Suprapubic skin (tissue), 4 donors: ENCODE measurements at regions not wholly inside any gene's neighbourhood (a gene's known extent, or its start where the extent isn't known, plus 50 kb on each side); places are given as distances from the start of the nearest gene placed in this dataset.
"Not testable (repeated sequence)": the region's sequence is repeated elsewhere in the genome, so short reads cannot be mapped to it uniquely, and the experiment has no call there.

Experiments used
- DNase-seq, 2 donors: peaks; one replicate each; pipeline ENCODE4 v3.0.0-alpha.2; 2019; ENCODE audit warnings: low spot score in 2 of 2
- H3K27ac ChIP-seq: fragments of 200-600 bp; sonication (generic); one replicate; pipeline ENCODE4 v1.5.1; 2019
- H3K27me3 ChIP-seq: fragments of 200-600 bp; sonication (generic); one replicate; pipeline ENCODE4 v1.5.1; 2019
- H3K36me3 ChIP-seq: fragments of 200-600 bp; sonication (generic); one replicate; pipeline ENCODE4 v1.5.1; 2019
- H3K4me1 ChIP-seq: fragments of 200-600 bp; sonication (generic); one replicate; pipeline ENCODE4 v1.5.1; 2019
- H3K4me3 ChIP-seq: fragments of 200-600 bp; sonication (generic); one replicate; pipeline ENCODE4 v1.5.1; 2019; ENCODE audit warnings: mild to moderate bottlenecking
- H3K9me3 ChIP-seq: fragments of 200-600 bp; sonication (generic); one replicate; pipeline ENCODE4 v1.5.1; 2019
- CTCF ChIP-seq, 2 donors: fragments of 200-600 bp in 1 of 2; fragments of 450-650 bp in 1 of 2; sonication (generic) in 1 of 2; IDR thresholded peaks; one replicate each; pipeline ENCODE4 v1.5.1; 2016 to 2019; ENCODE audit warnings: antibody characterized with exemption in 2 of 2, mild to moderate bottlenecking in 1 of 2, moderate library complexity in 1 of 2
- EP300 ChIP-seq: sonication (generic); formaldehyde crosslinking; IDR thresholded peaks from one replicate; pipeline ENCODE4 v1.6.1; 2017; ENCODE audit warnings: antibody characterized with exemption
- POLR2A ChIP-seq, 2 donors: fragments of 450-650 bp; IDR thresholded peaks; one replicate each; pipeline ENCODE4 v1.6.1; 2017; ENCODE audit warnings: antibody characterized with exemption in 2 of 2, mild to moderate bottlenecking in 2 of 2, moderate library complexity in 2 of 2
- POLR2AphosphoS5 ChIP-seq, 3 donors: sonication (generic); formaldehyde crosslinking; IDR thresholded peaks; one replicate each; pipeline ENCODE4 v1.6.1; 2017; ENCODE audit warnings: antibody characterized with exemption in 3 of 3
- WGBS: methylation state at CpG from one replicate; pipeline ENCODE4 v1.1.5; 2018; 5-methylcytosine and 5-hydroxymethylcytosine counted together

- H3K27ac ChIP-seq: no peak overlapping the region
- no peak for DNase-seq
- H3K27me3 ChIP-seq: no peaks in the 10 kb centered on the region
- TF ChIP-seq CTCF (IDR thresholded peaks at IDR 0.05) (no peak), POLR2AphosphoS5 (IDR thresholded peaks at IDR 0.05) (no peak), EP300 (no peak), POLR2A (IDR thresholded peaks at IDR 0.05) (no peak)
- WGBS: 89% methylated on average over 2 of the region's 2 CpGs
- no peaks in the 10 kb centered on the region for H3K9me3 ChIP-seq
- H3K36me3 ChIP-seq: no peaks in the 10 kb centered on the region
- no peak overlapping the region for H3K4me3 ChIP-seq
- no peaks in the 10 kb centered on the region for H3K4me1 ChIP-seq
These were observed 544.3 kb upstream of the ARRDC3 start for GRCh38 chr5:91927439-91927838.

- H3K4me1 ChIP-seq: no peaks in the 10 kb centered on the region
- no peaks in the 10 kb centered on the region for H3K9me3 ChIP-seq
- WGBS: 80% methylated on average over 1 of the region's 1 CpG
- no peak for DNase-seq
- TF ChIP-seq EP300: no peak
- no peak for TF ChIP-seq POLR2A (IDR thresholded peaks at IDR 0.05)
- no peak for TF ChIP-seq CTCF (IDR thresholded peaks at IDR 0.05)
- no peak for TF ChIP-seq POLR2AphosphoS5 (IDR thresholded peaks at IDR 0.05)
- H3K36me3 ChIP-seq: no peaks in the 10 kb centered on the region
- H3K4me3 ChIP-seq: no peak overlapping the region
- no peaks in the 10 kb centered on the region for H3K27me3 ChIP-seq
- no peak overlapping the region for H3K27ac ChIP-seq
These were observed 542.1 kb upstream of the ARRDC3 start for GRCh38 chr5:91925249-91925648.

- not testable (repeated sequence) for H3K4me3 ChIP-seq, H3K27ac ChIP-seq, H3K36me3 ChIP-seq, H3K4me1 ChIP-seq, DNase-seq, H3K9me3 ChIP-seq, H3K27me3 ChIP-seq
- WGBS: 93% methylated on average over 10 of the region's 51 CpGs
These were observed 534.1 kb upstream of the ARRDC3 start for GRCh38 chr5:91917037-91917814.

- Histone ChIP-seq H3K4me1 (no peaks in the 10 kb centered on the region), H3K27me3 (no peaks in the 10 kb centered on the region), H3K4me3 (no peak overlapping the region), H3K27ac (no peak overlapping the region), H3K36me3 (no peaks in the 10 kb centered on the region), H3K9me3 (no peaks in the 10 kb centered on the region)
- DNase-seq: no peak
- 79% methylated on average over 4 of the region's 4 CpGs for WGBS
- TF ChIP-seq CTCF (IDR thresholded peaks at IDR 0.05) (no peak), POLR2A (IDR thresholded peaks at IDR 0.05) (no peak), EP300 (no peak), POLR2AphosphoS5 (IDR thresholded peaks at IDR 0.05) (no peak)
These were observed 527.5 kb upstream of the ARRDC3 start for GRCh38 chr5:91910655-91911054.

- DNase-seq: no peak
- H3K9me3 ChIP-seq: no peaks in the 10 kb centered on the region
- 79% methylated on average over 2 of the region's 2 CpGs for WGBS
- H3K4me3 ChIP-seq: no peak overlapping the region
- TF ChIP-seq POLR2AphosphoS5 (IDR thresholded peaks at IDR 0.05) (no peak), POLR2A (IDR thresholded peaks at IDR 0.05) (no peak), CTCF (IDR thresholded peaks at IDR 0.05) (no peak), EP300 (no peak)
- H3K4me1 ChIP-seq: no peaks in the 10 kb centered on the region
- no peaks in the 10 kb centered on the region for H3K36me3 ChIP-seq
- no peak overlapping the region for H3K27ac ChIP-seq
- no peaks in the 10 kb centered on the region for H3K27me3 ChIP-seq
These were observed 527.1 kb upstream of the ARRDC3 start for GRCh38 chr5:91910247-91910646.

DNA sequence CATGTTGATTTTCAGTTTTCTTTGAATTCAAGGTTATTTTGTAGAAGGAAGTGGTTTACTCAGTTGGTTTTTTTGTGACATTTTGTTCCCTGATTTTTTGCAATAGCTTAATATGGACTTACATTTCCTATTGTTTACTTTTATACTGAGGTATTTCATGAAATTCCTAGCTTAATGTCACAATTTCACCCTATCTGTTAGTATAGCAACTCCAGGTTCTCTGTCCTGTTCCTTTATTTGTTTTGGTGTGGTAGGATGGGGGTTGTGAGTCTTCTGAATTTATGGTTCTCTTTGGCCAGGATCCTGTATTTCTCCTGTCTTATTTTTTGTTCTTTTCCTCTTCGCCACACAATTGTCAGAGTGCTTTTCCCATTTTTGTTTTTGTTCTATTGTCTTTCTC, 523.4 kb upstream of the ARRDC3 start:
- H3K4me3 ChIP-seq: no peak overlapping the region
- no peaks in the 10 kb centered on the region for H3K27me3 ChIP-seq
- H3K4me1 ChIP-seq: no peaks in the 10 kb centered on the region
- DNase-seq: no peak
- WGBS: 85% methylated on average over 1 of the region's 1 CpG
- H3K36me3 ChIP-seq: no peaks in the 10 kb centered on the region
- no peak for TF ChIP-seq POLR2AphosphoS5 (IDR thresholded peaks at IDR 0.05)
- no peaks in the 10 kb centered on the region for H3K9me3 ChIP-seq
- no peak overlapping the region for H3K27ac ChIP-seq
